ENCODE measurements at regions not wholly inside any gene's neighbourhood (a gene's known extent, or its start where the extent isn't known, plus 50 kb on each side); places are given as distances from the start of the nearest gene placed in this dataset.

- Histone ChIP-seq H3K27ac (ENCODE audit: insufficient read depth, low read length) (no peak overlapping the region), H3K79me1 (ENCODE audit: low read depth in 1 of 2, low read length in 2 of 2) (no peaks in the 10 kb centered on the region), H4K8ac (ENCODE audit: low read depth in 2 of 2, low read length in 2 of 2) (peak overlapping the region; percentile 57 to 77; a peak in 2 of 4 replicates), H2BK5ac (ENCODE audit: low read depth, low read length, poor library complexity, severe bottlenecking) (peak overlapping the region; percentile 74), H3K4me1 (ENCODE audit: control insufficient read depth, insufficient read depth, low read length) (peaks cover 23% of the 10 kb centered on the region), H3K36me3 (ENCODE audit: control insufficient read depth, insufficient read depth, low read length) (no peaks in the 10 kb centered on the region), H3K14ac (replicated peaks; ENCODE audit: low read depth, low read length) (no peak overlapping the region), H3K23ac (ENCODE audit: low read depth, low read length) (no peak overlapping the region), H3K4me3 (ENCODE audit: insufficient read depth, low read depth, low read length) (no peak overlapping the region), H3K4ac (ENCODE audit: low read depth, low read length) (peak overlapping the region; percentile 85; the same call in 1 of the 2 replicates), H2AK5ac (ENCODE audit: low read depth, low read length) (no peak overlapping the region), H3K9me3 (ENCODE audit: control insufficient read depth, insufficient read depth, low read length) (no peaks in the 10 kb centered on the region), H2AFZ (replicated peaks; ENCODE audit: low read length, poor library complexity) (no peak overlapping the region), H2BK120ac (ENCODE audit: low read depth, low read length) (peak overlapping the region; percentile 91; the same call in 1 of the 2 replicates), H3K9me1 (ENCODE audit: insufficient read depth, low read length) (peaks cover 6% of the 10 kb centered on the region), H4K91ac (ENCODE audit: insufficient read depth, low read depth, low read length) (no peak overlapping the region), H4K5ac (ENCODE audit: low read depth, low read length) (no peak overlapping the region), H3K27me3 (ENCODE audit: control insufficient read depth, insufficient read depth, low read length) (no peaks in the 10 kb centered on the region), H3K4me2 (ENCODE audit: low read depth, low read length) (no peak overlapping the region), H3K18ac (ENCODE audit: low read depth, low read length) (no peak overlapping the region), H2AK9ac (replicated peaks; ENCODE audit: low read depth, low read length, poor library complexity) (no peak overlapping the region), H4K20me1 (ENCODE audit: insufficient read depth, low read length) (no peaks in the 10 kb centered on the region), H2BK20ac (ENCODE audit: low read depth, low read length) (peak overlapping the region; percentile 91; the same call in 1 of the 2 replicates), H2BK15ac (ENCODE audit: low read depth, low read length) (no peak overlapping the region), H3K9ac (ENCODE audit: low read depth, low read length) (no peak overlapping the region), H3K56ac (ENCODE audit: extremely low read depth, insufficient read depth, low read length) (peak overlapping the region; percentile 65; the same call in 1 of the 2 replicates)
- no peak for DNase-seq
- peak; percentile 19 for ATAC-seq (ENCODE audit: low read depth)
- intact Hi-C loops (cut with micrococcal nuclease) = loop anchor here (2.0 kb wide), 1 partner anchor 117 kb away; no protein-coding TSS in a partner anchor
- BruUV-seq (replicated peaks) = no TSS peak
- in situ Hi-C loops (cut with MboI; ENCODE audit: low sequenced_read_pairs) = no loop called here
- dilution Hi-C loops (cut with HindIII; ENCODE audit: low sequenced_read_pairs, unreplicated experiment) = no loop called here
- POLR2A ChIA-PET (ENCODE audit: unreplicated experiment) = no interaction called here
- TF ChIP-seq SMC3 (IDR thresholded peaks at IDR 0.05; ENCODE audit: low read depth, low read length) = no peak
- no peak for TF ChIP-seq CEBPB (IDR thresholded peaks at IDR 0.05; ENCODE audit: low read depth, low read length)
- TF ChIP-seq BHLHE40 (IDR thresholded peaks at IDR 0.05; ENCODE audit: low read depth, low read length) = 0 out of 2 replicates have a peak, but pooled peaks have one; percentile 0
- CTCF ChIA-PET = interaction anchor here (0.7 kb wide), 1 partner anchor 115 kb away, joined by 3 read pairs; the partner anchor contains the start of gene KIT
- WGBS, 2 experiments (ENCODE audit: extremely low coverage in 2 of 2, insufficient read length in 1 of 2) = no CpG with 5 or more reads among the region's 2 CpGs
These were observed 115.7 kb upstream of the KIT start for GRCh38 chr4:54542119-54542438.

Data from IMR-90 (cell line).